ENCODE measurements at regions not wholly inside any gene's neighbourhood (a gene's known extent, or its start where the extent isn't known, plus 50 kb on each side); places are given as distances from the start of the nearest gene placed in this dataset.

DNA sequence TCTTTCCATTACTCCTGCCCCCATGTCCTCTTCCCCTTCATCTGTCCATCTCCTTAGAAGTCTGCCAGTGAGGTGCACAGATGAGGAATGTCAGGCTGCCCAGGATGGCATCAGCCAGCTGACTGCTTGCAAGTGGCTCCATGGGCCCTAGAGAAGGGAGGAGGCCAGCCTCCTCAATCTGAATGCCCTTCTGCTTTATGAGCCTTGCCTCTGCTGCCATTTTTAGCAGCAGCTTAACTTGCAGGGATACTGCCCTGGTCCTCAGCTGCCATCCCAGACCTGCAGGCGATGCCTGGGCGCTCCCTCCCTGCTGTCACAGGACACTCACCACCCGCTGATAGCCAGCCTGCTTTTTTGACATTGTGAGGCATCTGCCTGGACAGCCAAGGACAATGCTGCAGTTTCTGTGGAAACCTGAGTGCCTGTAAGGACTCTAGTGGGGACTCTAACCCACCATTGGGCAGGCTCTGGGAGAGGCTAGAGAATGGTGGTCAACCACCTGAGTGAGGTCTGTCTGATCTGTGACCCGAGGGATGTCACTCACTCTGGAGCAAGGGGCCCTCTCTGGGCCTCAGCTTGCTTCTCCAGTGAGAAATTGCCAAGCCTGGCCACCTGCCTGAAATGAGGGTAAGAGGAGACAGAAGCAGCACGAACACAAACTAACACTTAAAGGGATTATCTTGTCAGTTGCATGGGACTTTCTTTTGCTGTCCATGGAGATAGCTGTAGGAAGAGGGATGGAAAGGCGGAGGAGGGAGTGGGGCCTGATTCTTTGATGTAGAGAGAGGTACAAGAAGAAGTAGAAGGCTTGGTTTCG, 185.0 kb downstream of the MIS18A start:
- DNase-seq (ENCODE audit: low read depth, low spot score) = no peak
- Histone ChIP-seq H3K79me2 (ENCODE audit: control insufficient read depth, insufficient read depth, low read length) (no peaks in the 10 kb centered on the region), H3K4me1 (ENCODE audit: control insufficient read depth, extremely low read depth, insufficient read depth, low read length) (no peaks in the 10 kb centered on the region), H3K27me3 (ENCODE audit: control insufficient read depth, extremely low read depth, insufficient read depth, low read length) (no peaks in the 10 kb centered on the region), H3K9me1 (ENCODE audit: control insufficient read depth, extremely low read depth, insufficient read depth, low read length) (no peaks in the 10 kb centered on the region), H4K20me1 (ENCODE audit: control insufficient read depth, extremely low read depth, insufficient read depth, low read length) (no peaks in the 10 kb centered on the region), H3K9ac (ENCODE audit: control insufficient read depth, extremely low read depth, insufficient read depth, low read length) (no peak overlapping the region), H3K4me2 (ENCODE audit: control insufficient read depth, extremely low read depth, insufficient read depth, low read depth, low read length) (no peak overlapping the region), H3K4me3 (ENCODE audit: control insufficient read depth in 2 of 3, extremely low read depth in 1 of 3, insufficient read depth in 2 of 3, low read depth in 1 of 3, low read length in 3 of 3) (no peak overlapping the region), H3K27ac (ENCODE audit: control insufficient read depth, insufficient read depth, low read length) (no peak overlapping the region), H3K9me3 (ENCODE audit: control insufficient read depth, low read depth, low read length) (no peaks in the 10 kb centered on the region), H3K36me3 (ENCODE audit: control insufficient read depth in 2 of 2, extremely low read depth in 1 of 2, insufficient read depth in 2 of 2, low read length in 2 of 2) (no peaks in the 10 kb centered on the region), H2AFZ (ENCODE audit: control insufficient read depth, low read length) (no peak overlapping the region)
- dilution Hi-C loops (cut with MboI; ENCODE audit: extremely low pct_ligation_motif_present, low sequenced_read_pairs) = no loop called here
- TF ChIP-seq, protein P1, sequence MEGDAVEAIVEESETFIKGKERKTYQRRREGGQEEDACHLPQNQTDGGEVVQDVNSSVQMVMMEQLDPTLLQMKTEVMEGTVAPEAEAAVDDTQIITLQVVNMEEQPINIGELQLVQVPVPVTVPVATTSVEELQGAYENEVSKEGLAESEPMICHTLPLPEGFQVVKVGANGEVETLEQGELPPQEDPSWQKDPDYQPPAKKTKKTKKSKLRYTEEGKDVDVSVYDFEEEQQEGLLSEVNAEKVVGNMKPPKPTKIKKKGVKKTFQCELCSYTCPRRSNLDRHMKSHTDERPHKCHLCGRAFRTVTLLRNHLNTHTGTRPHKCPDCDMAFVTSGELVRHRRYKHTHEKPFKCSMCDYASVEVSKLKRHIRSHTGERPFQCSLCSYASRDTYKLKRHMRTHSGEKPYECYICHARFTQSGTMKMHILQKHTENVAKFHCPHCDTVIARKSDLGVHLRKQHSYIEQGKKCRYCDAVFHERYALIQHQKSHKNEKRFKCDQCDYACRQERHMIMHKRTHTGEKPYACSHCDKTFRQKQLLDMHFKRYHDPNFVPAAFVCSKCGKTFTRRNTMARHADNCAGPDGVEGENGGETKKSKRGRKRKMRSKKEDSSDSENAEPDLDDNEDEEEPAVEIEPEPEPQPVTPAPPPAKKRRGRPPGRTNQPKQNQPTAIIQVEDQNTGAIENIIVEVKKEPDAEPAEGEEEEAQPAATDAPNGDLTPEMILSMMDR (optimal IDR thresholded peaks at IDR 0.05 in 1 of 3, IDR thresholded peaks at IDR 0.05 in 1 of 3, conservative IDR thresholded peaks at IDR 0.05 in 1 of 3; ENCODE audit: extremely low read depth in 1 of 3, insufficient read depth in 2 of 3, low read length in 3 of 3) = no peak
- TF ChIP-seq EZH2 (IDR thresholded peaks at IDR 0.05; ENCODE audit: low read length) = no peak
- no peak for FAIRE-seq

DNA sequence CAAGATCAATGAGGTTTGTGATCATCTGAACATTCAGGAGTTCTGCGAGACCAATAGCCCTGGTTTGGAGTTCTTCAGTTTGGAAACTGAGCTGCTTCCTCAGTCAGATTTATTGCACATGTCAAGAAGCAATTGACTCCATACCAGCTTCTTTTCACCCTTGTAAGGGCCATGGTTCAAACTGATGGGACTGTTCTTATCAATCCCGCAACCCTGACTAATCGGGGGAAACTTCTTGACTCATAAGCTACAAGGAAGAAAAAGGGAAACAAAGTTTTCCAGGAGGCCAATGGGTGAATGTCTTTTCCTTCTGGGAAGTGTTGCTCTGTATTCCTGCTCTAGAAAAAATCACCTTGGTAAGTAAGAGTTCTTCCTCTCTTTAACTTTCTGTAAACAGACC, 187.9 kb downstream of the MIS18A start:
- dilution Hi-C loops (cut with MboI; ENCODE audit: extremely low pct_ligation_motif_present, low sequenced_read_pairs) = no loop called here
- no peaks in the 10 kb centered on the region for H3K9me1 ChIP-seq (ENCODE audit: control insufficient read depth, extremely low read depth, insufficient read depth, low read length)
- H3K79me2 ChIP-seq (ENCODE audit: control insufficient read depth, insufficient read depth, low read length) = no peaks in the 10 kb centered on the region
- no peaks in the 10 kb centered on the region for H4K20me1 ChIP-seq (ENCODE audit: control insufficient read depth, extremely low read depth, insufficient read depth, low read length)
- H3K4me2 ChIP-seq (ENCODE audit: control insufficient read depth, extremely low read depth, insufficient read depth, low read depth, low read length) = no peak overlapping the region
- no peaks in the 10 kb centered on the region for H3K27me3 ChIP-seq (ENCODE audit: control insufficient read depth, extremely low read depth, insufficient read depth, low read length)
- no peaks in the 10 kb centered on the region for H3K9me3 ChIP-seq (ENCODE audit: control insufficient read depth, low read depth, low read length)
- DNase-seq (ENCODE audit: low read depth, low spot score) (no peak), FAIRE-seq (no peak)
- H3K27ac ChIP-seq (ENCODE audit: control insufficient read depth, insufficient read depth, low read length) = no peak overlapping the region
- no peak overlapping the region for H3K4me3 ChIP-seq (ENCODE audit: control insufficient read depth in 2 of 3, extremely low read depth in 1 of 3, insufficient read depth in 2 of 3, low read depth in 1 of 3, low read length in 3 of 3)
- H3K9ac ChIP-seq (ENCODE audit: control insufficient read depth, extremely low read depth, insufficient read depth, low read length) = no peak overlapping the region
- no peak overlapping the region for H2AFZ ChIP-seq (ENCODE audit: control insufficient read depth, low read length)
- H3K4me1 ChIP-seq (ENCODE audit: control insufficient read depth, extremely low read depth, insufficient read depth, low read length) = no peaks in the 10 kb centered on the region
- no peaks in the 10 kb centered on the region for H3K36me3 ChIP-seq (ENCODE audit: control insufficient read depth in 2 of 2, extremely low read depth in 1 of 2, insufficient read depth in 2 of 2, low read length in 2 of 2)
- no peak for TF ChIP-seq EZH2 (IDR thresholded peaks at IDR 0.05; ENCODE audit: low read length)
- TF ChIP-seq, protein P1 (optimal IDR thresholded peaks at IDR 0.05 in 1 of 3, IDR thresholded peaks at IDR 0.05 in 1 of 3, conservative IDR thresholded peaks at IDR 0.05 in 1 of 3; ENCODE audit: extremely low read depth in 1 of 3, insufficient read depth in 2 of 3, low read length in 3 of 3) = no peak

Data from keratinocyte (primary cell).